Upper lobe of right lung (tissue), 1 donor: ENCODE measurements at regions not wholly inside any gene's neighbourhood (a gene's known extent, or its start where the extent isn't known, plus 50 kb on each side); places are given as distances from the start of the nearest gene placed in this dataset.
"Not testable (repeated sequence)": the region's sequence is repeated elsewhere in the genome, so short reads cannot be mapped to it uniquely, and the experiment has no call there.

Experiments used
- ATAC-seq: fragments of 200-7000 bp; cut with Tn5 transposase; one replicate; pipeline ENCODE4 v1.9.1; 2020; ENCODE audit warnings: mild to moderate bottlenecking, moderate library complexity
- DNase-seq: peaks from one replicate; pipeline ENCODE4 v3.0.0-alpha.2; 2020
- H3K27ac ChIP-seq: fragments of 200-600 bp; one replicate; pipeline ENCODE4 v1.8.0; 2022
- H3K27me3 ChIP-seq: fragments of 200-600 bp; one replicate; pipeline ENCODE4 v1.8.0; 2022; ENCODE audit warnings: mild to moderate bottlenecking
- H3K36me3 ChIP-seq: fragments of 200-600 bp; one replicate; pipeline ENCODE4 v1.8.0; 2022
- H3K4me1 ChIP-seq: fragments of 200-600 bp; one replicate; pipeline ENCODE4 v1.8.0; 2022
- H3K4me3 ChIP-seq: fragments of 200-600 bp; one replicate; pipeline ENCODE4 v1.8.0; 2022; ENCODE audit warnings: mild to moderate bottlenecking
- H3K9me3 ChIP-seq: fragments of 200-600 bp; one replicate; pipeline ENCODE4 v1.8.0; 2022
- CTCF ChIP-seq: fragments of 200-600 bp; IDR thresholded peaks from one replicate; pipeline ENCODE4 v1.8.0; 2022; ENCODE audit warnings: antibody characterized with exemption
- intact Hi-C: fragments of 100-400 bp; cut with DNase I; formaldehyde crosslinking; loops from one replicate; pipeline ENCODE4 v1.11.0; 2022
- donor health status: DM: no; HTN: yes; CAD: no; lungs with severe emphysema.

GRCh38 chr18:21979759-21980158 lies 189.6 kb upstream of the GATA6 start:
- Histone ChIP-seq H3K4me1 (no peaks in the 10 kb centered on the region), H3K36me3 (no peaks in the 10 kb centered on the region), H3K27ac (no peak overlapping the region), H3K4me3 (no peak overlapping the region), H3K9me3 (no peaks in the 10 kb centered on the region), H3K27me3 (no peaks in the 10 kb centered on the region)
- ATAC-seq (no peak), DNase-seq (no peak)
- no peak for TF ChIP-seq CTCF
- intact Hi-C loops, result no loop called here

GRCh38 chr18:21980744-21981143 lies 188.6 kb upstream of the GATA6 start:
- no peak overlapping the region for H3K4me3 ChIP-seq
- DNase-seq, result no peak
- ATAC-seq, result peak; percentile 67
- no peaks in the 10 kb centered on the region for H3K9me3 ChIP-seq
- intact Hi-C loops, result no loop called here
- H3K27ac ChIP-seq, result no peak overlapping the region
- H3K36me3 ChIP-seq, result no peaks in the 10 kb centered on the region
- no peaks in the 10 kb centered on the region for H3K4me1 ChIP-seq
- TF ChIP-seq CTCF, result no peak
- H3K27me3 ChIP-seq, result no peaks in the 10 kb centered on the region

- H3K9me3 ChIP-seq, ATAC-seq, H3K36me3 ChIP-seq, H3K27me3 ChIP-seq, intact Hi-C loops, H3K4me3 ChIP-seq, DNase-seq, H3K4me1 ChIP-seq, H3K27ac ChIP-seq: not testable (repeated sequence)
Measured at GRCh38 chr18:21981489-21981888, 187.9 kb upstream of the GATA6 start.

DNA sequence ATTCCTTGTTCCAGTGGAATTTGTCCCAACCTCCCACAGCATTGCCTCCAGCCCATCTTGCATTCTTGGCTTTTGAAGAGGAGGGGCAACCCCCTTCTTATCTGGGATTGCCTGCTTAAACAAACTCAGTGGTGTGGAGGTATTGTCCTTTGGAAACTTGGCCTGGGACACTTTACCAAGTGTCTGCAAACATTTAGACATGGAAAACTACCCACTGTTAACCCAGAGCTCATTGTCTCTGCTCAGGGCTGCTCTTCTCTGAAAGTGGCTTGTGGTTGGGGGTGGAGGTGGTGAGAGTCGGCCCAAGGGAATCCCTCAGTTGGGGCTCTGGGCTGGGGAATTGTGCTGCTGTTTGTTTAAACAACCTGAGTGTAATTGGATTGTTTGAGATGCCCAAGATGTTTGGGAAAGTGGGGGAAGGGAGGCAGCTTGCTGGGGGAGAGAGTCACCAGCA lies 178.3 kb upstream of the GATA6 start:
- Histone ChIP-seq H3K27ac (no peak overlapping the region), H3K27me3 (no peaks in the 10 kb centered on the region), H3K9me3 (no peaks in the 10 kb centered on the region), H3K4me1 (no peaks in the 10 kb centered on the region), H3K4me3 (no peak overlapping the region), H3K36me3 (no peaks in the 10 kb centered on the region)
- ATAC-seq (peak; percentile 83), DNase-seq (no peak)
- intact Hi-C loops, result no loop called here
- no peak for TF ChIP-seq CTCF

DNA sequence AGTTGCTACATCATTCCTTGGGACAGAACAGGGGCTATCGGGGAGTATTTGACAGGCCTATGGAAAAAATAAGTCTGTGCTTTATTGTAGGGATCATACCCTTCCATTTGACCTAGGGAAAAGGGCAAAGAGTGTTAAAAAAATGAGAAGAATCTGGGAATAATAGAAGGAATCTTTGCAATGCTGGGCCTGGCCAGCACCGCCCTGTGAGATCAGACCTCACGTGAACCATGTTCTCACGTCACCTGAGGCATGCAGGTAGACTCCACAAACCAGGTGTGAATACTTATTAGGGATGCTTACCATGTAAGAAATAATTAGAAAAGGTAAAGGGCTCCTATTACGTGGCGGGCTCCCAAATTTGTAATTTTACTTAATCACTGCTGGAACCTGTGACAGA lies 177.5 kb upstream of the GATA6 start:
- ATAC-seq, result peak; percentile 64
- intact Hi-C loops, result no loop called here

GRCh38 chr18:21996351-21996826 lies 173.0 kb upstream of the GATA6 start:
- Histone ChIP-seq H3K4me1 (no peaks in the 10 kb centered on the region), H3K27me3 (no peaks in the 10 kb centered on the region), H3K27ac (peak overlapping the region; percentile 44), H3K36me3 (no peaks in the 10 kb centered on the region), H3K4me3 (no peak overlapping the region), H3K9me3 (no peaks in the 10 kb centered on the region)
- intact Hi-C loops, result no loop called here
- no peak for TF ChIP-seq CTCF
- DNase-seq (no peak), ATAC-seq (peak; percentile 40)

More for the DNA sequence above, 177.5 kb upstream of the GATA6 start:
- no peak for DNase-seq
- H3K27ac ChIP-seq, result peak overlapping the region; percentile 19
- no peaks in the 10 kb centered on the region for H3K27me3 ChIP-seq
- H3K4me1 ChIP-seq, result no peaks in the 10 kb centered on the region
- no peaks in the 10 kb centered on the region for H3K36me3 ChIP-seq
- no peak overlapping the region for H3K4me3 ChIP-seq
- H3K9me3 ChIP-seq, result no peaks in the 10 kb centered on the region
- TF ChIP-seq CTCF, result no peak
